ENCODE measurements at regions not wholly inside any gene's neighbourhood (a gene's known extent, or its start where the extent isn't known, plus 50 kb on each side); places are given as distances from the start of the nearest gene placed in this dataset.

DNA sequence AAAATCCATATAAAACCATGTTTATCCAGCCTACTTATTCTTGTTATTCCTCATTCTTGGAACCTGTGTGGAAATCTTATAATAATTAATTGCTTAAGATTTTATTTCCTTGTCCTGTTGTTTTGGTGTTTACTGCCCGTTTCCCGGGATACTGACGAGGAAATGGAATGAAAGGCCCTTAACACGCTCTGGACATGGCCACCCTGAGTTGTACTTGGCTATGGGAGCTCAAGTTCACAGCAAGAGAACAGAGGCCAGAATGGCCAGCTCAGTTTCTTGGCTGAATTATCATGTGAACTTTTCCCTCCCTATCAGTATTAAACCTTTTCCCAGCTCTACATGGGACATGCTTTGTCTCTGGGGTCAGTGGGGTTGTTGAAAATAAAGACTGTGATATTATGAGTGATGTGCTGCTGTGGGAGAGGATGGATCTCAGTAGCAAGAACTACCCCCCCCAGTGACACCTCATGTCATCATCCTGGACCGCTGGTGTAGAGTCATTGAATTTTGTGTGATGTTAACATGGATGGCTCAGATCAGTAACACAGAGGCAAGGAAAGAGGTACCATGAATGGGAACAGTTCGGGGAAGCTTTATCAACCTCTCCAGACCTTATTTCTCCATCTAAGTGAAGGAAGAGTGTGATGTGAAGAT lies 87.0 kb upstream of the IGFBP3 start:
- Mint-ChIP-seq H3K27me3 (ENCODE audit: low read depth) (no peaks in the 10 kb centered on the region), H3K4me1 (0 out of 2 replicates have a peak, but pooled peaks cover 3% of the 10 kb centered on the region), H3K4me3 (no peak overlapping the region), H3K27ac (no peak overlapping the region), H3K36me3 (no peaks in the 10 kb centered on the region), H3K9me3 (peaks cover 18% of the 10 kb centered on the region)
- CTCF ChIA-PET = interaction anchor here (1.2 kb wide), 1 partner anchor 85 kb away, joined by 3 read pairs; no protein-coding TSS in a partner anchor
- POLR2A ChIA-PET = no interaction called here
- no peak for TF ChIP-seq ZNF232 (CRISPR knock-in tag; IDR thresholded peaks at IDR 0.05)
- TF ChIP-seq, protein P1, sequence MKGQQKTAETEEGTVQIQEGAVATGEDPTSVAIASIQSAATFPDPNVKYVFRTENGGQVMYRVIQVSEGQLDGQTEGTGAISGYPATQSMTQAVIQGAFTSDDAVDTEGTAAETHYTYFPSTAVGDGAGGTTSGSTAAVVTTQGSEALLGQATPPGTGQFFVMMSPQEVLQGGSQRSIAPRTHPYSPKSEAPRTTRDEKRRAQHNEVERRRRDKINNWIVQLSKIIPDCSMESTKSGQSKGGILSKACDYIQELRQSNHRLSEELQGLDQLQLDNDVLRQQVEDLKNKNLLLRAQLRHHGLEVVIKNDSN (CRISPR knock-in tag; IDR thresholded peaks at IDR 0.05) = no peak
- TF ChIP-seq AFF4 (CRISPR knock-in tag; IDR thresholded peaks at IDR 0.05; ENCODE audit: borderline replicate concordance) = no peak
- TF ChIP-seq ZSCAN18 (CRISPR knock-in tag; IDR thresholded peaks at IDR 0.05) = no peak
- no peak for TF ChIP-seq PRRX2 (CRISPR knock-in tag; IDR thresholded peaks at IDR 0.05)
- no peak for TF ChIP-seq TEAD1 (CRISPR knock-in tag; IDR thresholded peaks at IDR 0.05)
- no peak for TF ChIP-seq GRHL2 (CRISPR knock-in tag; IDR thresholded peaks at IDR 0.05; ENCODE audit: insufficient replicate concordance, severe bottlenecking)
- TF ChIP-seq FOXJ3 (CRISPR knock-in tag; IDR thresholded peaks at IDR 0.05; ENCODE audit: borderline replicate concordance) = no peak
- no peak for TF ChIP-seq ARID4B (CRISPR knock-in tag; IDR thresholded peaks at IDR 0.05; ENCODE audit: borderline replicate concordance)
- no peak for TF ChIP-seq ESRRA (CRISPR knock-in tag; IDR thresholded peaks at IDR 0.05; ENCODE audit: borderline replicate concordance)
- TF ChIP-seq, protein P2, sequence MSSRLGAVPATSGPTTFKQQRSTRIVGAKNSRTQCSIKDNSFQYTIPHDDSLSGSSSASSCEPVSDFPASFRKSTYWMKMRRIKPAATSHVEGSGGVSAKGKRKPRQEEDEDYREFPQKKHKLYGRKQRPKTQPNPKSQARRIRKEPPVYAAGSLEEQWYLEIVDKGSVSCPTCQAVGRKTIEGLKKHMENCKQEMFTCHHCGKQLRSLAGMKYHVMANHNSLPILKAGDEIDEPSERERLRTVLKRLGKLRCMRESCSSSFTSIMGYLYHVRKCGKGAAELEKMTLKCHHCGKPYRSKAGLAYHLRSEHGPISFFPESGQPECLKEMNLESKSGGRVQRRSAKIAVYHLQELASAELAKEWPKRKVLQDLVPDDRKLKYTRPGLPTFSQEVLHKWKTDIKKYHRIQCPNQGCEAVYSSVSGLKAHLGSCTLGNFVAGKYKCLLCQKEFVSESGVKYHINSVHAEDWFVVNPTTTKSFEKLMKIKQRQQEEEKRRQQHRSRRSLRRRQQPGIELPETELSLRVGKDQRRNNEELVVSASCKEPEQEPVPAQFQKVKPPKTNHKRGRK (CRISPR knock-in tag; IDR thresholded peaks at IDR 0.05; ENCODE audit: borderline replicate concordance) = no peak
- TF ChIP-seq TP53 (CRISPR knock-in tag; IDR thresholded peaks at IDR 0.05) = no peak
- no peak for DNase-seq (ENCODE audit: low spot score)
- ATAC-seq = no peak
